Progenitor cell of endocrine pancreas (in vitro differentiated cells): ENCODE measurements at regions not wholly inside any gene's neighbourhood (a gene's known extent, or its start where the extent isn't known, plus 50 kb on each side); places are given as distances from the start of the nearest gene placed in this dataset.

Experiments
- DNase-seq: peaks from one replicate; pipeline ENCODE4 v3.0.0; 2021; ENCODE audit warnings: low spot score; ENCODE audit not compliant: unreplicated experiment
- H3K27ac Mint-ChIP-seq: 2 replicates; pipeline ENCODE4 v1.8.0; 2021; ENCODE audit warnings: mild to moderate bottlenecking, moderate library complexity, mixed read lengths
- H3K27me3 Mint-ChIP-seq: 2 replicates; pipeline ENCODE4 v1.8.0; 2021; ENCODE audit warnings: mixed read lengths
- H3K36me3 Mint-ChIP-seq: 2 replicates; pipeline ENCODE4 v1.8.0; 2022; ENCODE audit warnings: mixed read lengths; ENCODE audit not compliant: insufficient read depth
- H3K4me1 Mint-ChIP-seq: 2 replicates; pipeline ENCODE4 v1.8.0; 2021; ENCODE audit warnings: low read depth, mixed read lengths
- H3K4me3 Mint-ChIP-seq: 2 replicates; pipeline ENCODE4 v1.8.0; 2021; ENCODE audit warnings: low read depth, mild to moderate bottlenecking, moderate library complexity, mixed read lengths
- H3K9me3 Mint-ChIP-seq: 2 replicates; pipeline ENCODE4 v1.8.0; 2021; ENCODE audit warnings: low read depth, mixed read lengths
- CTCF ChIP-seq: fragments of 200-600 bp; sonication (generic); IDR thresholded peaks from one replicate; pipeline ENCODE4 v1.5.0; 2021; ENCODE audit warnings: antibody characterized with exemption, mild to moderate bottlenecking; ENCODE audit not compliant: unreplicated experiment

- peaks cover 46% of the 10 kb centered on the region for H3K9me3 Mint-ChIP-seq
Observed at GRCh38 chrX:129249563-129249962, 273.7 kb downstream of the SMARCA1 start.

GRCh38 chrX:129247642-129248041 is 275.6 kb downstream of the SMARCA1 start:
- no peak for DNase-seq
- Mint-ChIP-seq H3K4me1 (no peaks in the 10 kb centered on the region), H3K36me3 (peaks cover 5% of the 10 kb centered on the region), H3K27me3 (no peaks in the 10 kb centered on the region), H3K27ac (no peak overlapping the region), H3K9me3 (peaks cover 34% of the 10 kb centered on the region), H3K4me3 (no peak overlapping the region)
- no peak for TF ChIP-seq CTCF

More at GRCh38 chrX:129249563-129249962, 273.7 kb downstream of the SMARCA1 start:
- Mint-ChIP-seq H3K27ac (no peak overlapping the region), H3K36me3 (peaks cover 6% of the 10 kb centered on the region), H3K4me1 (no peaks in the 10 kb centered on the region), H3K4me3 (no peak overlapping the region), H3K27me3 (no peaks in the 10 kb centered on the region)
- no peak for TF ChIP-seq CTCF
- no peak for DNase-seq

- no peaks in the 10 kb centered on the region for H3K36me3 Mint-ChIP-seq
- no peak for TF ChIP-seq CTCF
- no peak overlapping the region for H3K4me3 Mint-ChIP-seq
- H3K27ac Mint-ChIP-seq: no peak overlapping the region
- DNase-seq: no peak
- peaks cover 20% of the 10 kb centered on the region for H3K9me3 Mint-ChIP-seq
- no peaks in the 10 kb centered on the region for H3K4me1 Mint-ChIP-seq
- no peaks in the 10 kb centered on the region for H3K27me3 Mint-ChIP-seq
Observed at GRCh38 chrX:129239371-129239770, 283.9 kb downstream of the SMARCA1 start.

- TF ChIP-seq CTCF: no peak
- peaks cover 15% of the 10 kb centered on the region for H3K9me3 Mint-ChIP-seq
- DNase-seq: no peak
- no peaks in the 10 kb centered on the region for H3K36me3 Mint-ChIP-seq
- H3K27ac Mint-ChIP-seq: no peak overlapping the region
- H3K4me1 Mint-ChIP-seq: no peaks in the 10 kb centered on the region
- H3K4me3 Mint-ChIP-seq: no peak overlapping the region
- H3K27me3 Mint-ChIP-seq: no peaks in the 10 kb centered on the region
Observed at GRCh38 chrX:129238011-129238410, 285.3 kb downstream of the SMARCA1 start.

- Mint-ChIP-seq H3K36me3 (no peaks in the 10 kb centered on the region), H3K9me3 (peaks cover 11% of the 10 kb centered on the region), H3K27ac (no peak overlapping the region), H3K4me1 (peaks cover 2% of the 10 kb centered on the region), H3K27me3 (no peaks in the 10 kb centered on the region), H3K4me3 (no peak overlapping the region)
- no peak for DNase-seq
- TF ChIP-seq CTCF: peak; percentile 25
Observed at GRCh38 chrX:129235903-129236302, 287.4 kb downstream of the SMARCA1 start.
